ENCODE measurements at regions not wholly inside any gene's neighbourhood (a gene's known extent, or its start where the extent isn't known, plus 50 kb on each side); places are given as distances from the start of the nearest gene placed in this dataset.

DNA sequence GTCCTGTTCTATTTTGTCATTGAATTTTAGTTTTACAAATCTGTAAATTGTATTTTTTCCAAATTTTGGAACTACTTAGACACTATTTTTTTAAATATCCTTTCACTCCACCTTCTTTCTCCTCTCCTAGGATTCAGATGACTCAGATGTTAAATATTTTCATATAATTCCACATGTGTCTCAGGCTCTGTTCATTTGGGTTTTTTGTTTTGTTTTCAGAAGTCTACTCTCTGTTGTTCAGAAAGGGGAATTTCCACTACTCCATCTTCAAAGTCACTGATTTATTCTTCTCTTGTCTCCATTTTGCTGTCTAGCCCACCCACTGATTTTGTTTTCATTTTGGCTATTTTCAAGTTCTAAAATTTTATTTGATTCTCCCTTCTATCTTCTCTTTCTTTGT is 264.0 kb upstream of the SLIT2 start:
- DNase-seq, result no peak

DNA sequence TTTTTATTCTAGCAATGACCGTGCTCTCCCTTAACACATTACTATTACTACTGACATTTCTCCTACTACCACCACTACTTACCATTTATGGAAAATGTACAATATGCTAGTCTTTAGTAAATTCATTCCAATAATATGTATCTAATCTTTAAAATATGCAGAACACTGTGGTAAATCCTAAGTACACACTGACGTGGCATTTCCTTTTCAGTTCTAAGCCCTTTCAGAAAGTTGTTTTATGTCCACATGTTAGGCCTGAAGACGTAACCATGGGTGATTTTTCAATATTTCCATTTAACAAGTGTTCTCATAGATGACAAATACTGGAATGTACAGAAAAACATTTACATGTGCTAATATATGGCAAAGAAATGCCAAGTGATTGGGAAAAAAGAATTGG is 268.6 kb upstream of the SLIT2 start:
- no peak for DNase-seq

DNA sequence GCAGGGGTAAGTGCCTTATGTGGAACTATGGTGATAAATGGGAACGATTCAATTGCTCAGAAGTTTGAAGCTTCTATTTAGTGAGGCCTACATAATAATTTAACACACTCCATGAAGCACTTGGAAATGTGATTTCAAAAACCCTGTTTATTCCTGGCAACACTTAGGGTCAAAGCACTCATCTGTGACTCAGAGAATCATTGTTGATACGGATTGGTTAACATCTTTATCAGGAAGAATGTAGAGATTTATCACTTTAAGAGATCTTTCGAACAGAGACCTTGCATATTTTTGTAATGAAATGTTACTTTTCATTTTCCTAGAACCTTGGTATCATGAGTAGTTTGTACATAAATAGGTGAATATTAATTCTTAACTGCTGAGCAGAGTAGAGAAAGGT is 269.1 kb upstream of the SLIT2 start:
- no peak for DNase-seq

DNA sequence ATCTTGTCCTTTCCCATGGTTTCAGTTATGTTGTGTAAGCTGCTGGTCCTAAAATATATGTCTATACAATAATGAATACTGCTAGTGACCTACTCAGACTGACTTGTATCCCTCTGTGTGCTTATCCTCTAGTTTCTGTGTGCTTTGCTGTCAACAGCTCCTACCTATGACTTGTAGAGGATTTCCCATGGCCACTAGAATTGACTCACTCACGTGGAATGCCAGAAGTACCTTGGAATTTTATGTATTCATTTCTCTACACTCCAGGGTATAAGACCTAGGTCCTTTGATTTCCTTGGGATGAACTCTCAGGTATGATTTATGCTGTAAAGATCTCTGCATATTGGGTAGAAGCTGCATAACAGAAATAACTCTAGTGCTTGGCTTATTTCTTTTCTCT is 279.9 kb upstream of the SLIT2 start:
- no peak for DNase-seq

DNA sequence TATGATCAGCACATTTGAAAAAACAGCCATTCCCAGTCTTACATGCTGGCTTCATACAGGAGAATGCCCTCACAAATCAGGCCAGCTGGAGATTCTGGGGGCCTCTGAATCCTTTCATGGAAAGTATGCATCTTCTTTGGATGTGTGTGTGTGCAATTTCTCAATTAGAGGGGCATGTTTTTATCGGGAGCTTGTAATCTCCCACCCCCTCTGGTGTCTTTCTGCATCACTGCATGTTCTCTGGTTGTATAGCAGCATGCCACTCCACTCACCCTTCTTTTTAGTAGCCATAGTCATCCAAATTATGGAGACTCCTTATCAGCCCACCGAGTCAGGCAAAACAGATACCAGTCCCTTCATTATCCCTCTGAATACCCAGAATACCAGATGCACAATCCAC is 282.2 kb upstream of the SLIT2 start:
- no peak for DNase-seq

DNA sequence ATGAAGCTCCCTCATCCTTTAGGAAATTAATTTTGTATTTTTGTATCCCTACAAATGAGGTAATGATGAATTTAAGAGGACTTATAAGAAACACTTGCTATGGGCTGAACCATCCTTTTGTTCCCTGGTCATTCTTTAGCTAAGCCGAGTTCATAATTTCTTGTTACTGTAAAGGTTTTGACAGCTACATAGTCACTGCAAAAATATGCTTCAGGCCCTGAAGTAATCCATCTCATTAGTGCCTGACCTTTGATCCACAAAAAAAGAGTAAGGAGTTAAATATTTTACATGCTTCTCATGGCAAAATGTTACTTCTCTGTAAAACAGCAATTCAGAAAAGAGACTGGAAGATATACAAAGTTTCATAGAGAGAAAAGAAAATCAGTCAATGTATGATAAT is 290.6 kb upstream of the SLIT2 start:
- DNase-seq, result no peak

DNA sequence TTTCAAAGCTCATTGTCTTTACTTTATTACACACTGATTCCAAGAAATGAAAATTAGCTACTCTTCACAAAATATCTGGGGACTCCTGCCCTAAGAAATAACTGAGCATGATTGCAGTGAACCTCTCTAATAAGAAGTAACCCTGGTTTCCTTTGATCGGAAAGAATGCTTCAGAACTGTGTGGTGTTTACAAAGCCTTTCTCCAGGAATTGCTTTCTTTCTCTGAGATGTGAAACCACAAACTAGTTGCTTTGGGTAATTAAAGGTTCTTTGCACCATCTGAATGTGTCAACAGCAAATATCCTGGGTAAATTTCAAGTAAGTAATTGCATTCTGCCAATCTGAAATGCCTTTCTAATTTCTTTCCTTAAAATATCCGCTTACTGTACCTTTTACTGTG is 292.9 kb upstream of the SLIT2 start:
- DNase-seq, result no peak

DNA sequence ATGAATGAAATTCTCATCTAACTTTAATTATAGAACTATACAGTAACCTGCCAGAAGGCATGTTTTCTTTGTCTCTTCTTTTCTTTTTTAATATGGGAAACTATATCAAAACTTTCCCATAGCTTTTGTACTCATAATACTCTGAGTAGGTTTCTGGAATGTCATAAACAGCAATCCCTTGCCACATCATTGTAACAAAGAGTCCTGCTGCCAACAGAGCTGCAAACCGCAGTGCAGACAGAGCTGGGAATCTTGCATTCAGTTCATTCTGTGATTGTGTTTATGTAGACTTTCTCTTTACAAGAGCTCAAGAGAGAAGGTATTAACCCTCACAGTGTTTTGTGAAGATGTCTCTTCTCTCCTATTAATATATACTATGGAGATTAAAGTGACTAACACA is 304.4 kb upstream of the SLIT2 start:
- no peak for DNase-seq

DNA sequence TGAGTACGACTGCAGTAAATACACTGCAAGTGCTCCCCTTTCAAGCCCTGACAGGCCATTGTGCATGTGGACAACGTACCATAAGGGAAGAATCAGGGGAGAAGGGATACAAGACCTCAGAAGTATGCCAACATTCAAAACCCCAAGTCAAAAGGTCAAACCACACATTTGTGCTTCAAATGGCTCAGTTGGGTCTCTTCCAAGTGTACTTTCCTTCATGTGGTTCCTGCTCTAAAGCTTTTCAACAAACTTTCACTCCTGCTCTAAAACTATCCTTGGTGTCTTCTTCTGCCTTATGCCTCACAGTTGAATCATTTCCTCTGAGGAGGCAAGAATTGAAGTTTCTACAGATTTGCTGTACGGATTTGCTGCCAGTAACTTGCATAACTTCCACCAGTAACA is 305.7 kb upstream of the SLIT2 start:
- no peak for DNase-seq

DNA sequence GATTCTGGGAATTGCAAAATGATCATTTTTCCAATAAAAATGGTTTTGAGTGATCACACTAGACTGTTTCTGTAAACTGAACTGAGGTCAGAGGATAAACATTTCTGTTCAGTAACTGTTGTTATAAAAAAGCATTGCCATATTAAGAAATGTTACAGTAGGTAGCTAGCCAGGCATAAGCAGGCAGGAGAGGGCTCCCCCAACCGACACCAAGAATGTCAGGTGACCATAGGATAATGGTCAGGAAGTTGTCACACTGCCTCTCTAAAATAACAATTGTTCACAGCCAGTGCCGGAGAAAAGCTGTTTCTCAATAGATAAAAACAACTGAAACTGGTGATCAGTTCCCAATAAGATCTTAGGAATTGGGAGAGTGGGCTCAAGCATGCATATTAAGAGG is 306.2 kb upstream of the SLIT2 start:
- no peak for DNase-seq

DNA sequence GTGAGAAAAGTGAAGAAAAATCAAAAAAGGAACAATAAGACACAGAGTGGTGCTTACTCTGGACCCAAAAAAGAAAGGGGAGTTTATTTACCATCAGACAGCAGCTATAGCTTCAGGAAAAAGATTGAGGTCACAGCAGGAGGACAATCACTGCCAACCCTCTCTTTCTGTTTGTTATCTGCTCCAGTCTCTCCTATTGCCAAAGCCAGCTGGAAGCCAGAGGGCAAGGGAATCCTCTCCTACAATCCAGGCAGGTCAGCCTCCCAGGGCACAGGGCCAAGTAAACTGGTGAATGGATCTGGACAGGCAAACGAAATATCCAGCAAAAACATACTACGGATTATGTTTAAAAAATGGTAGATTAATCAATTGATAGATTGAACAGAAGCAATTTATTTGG is 306.9 kb upstream of the SLIT2 start:
- DNase-seq, result no peak

DNA sequence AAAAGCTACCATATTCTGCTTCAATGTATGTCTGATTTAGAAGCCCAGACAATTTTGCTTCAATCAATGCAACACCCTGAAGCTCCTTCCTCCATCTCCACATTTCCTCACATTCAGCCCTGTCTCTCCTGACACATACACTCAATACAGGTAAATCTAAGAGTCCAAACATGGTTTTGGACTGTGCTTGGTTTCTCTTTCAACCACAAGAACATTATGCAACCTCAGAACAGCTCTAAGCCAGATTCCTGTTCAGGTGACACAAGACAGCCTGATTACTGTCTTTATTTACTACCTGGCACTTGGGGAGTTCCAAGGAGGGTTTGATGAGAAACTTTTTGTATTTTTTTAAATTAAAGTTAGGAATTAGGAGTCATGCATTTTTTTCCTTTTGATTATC is 307.5 kb upstream of the SLIT2 start:
- DNase-seq, result no peak

DNA sequence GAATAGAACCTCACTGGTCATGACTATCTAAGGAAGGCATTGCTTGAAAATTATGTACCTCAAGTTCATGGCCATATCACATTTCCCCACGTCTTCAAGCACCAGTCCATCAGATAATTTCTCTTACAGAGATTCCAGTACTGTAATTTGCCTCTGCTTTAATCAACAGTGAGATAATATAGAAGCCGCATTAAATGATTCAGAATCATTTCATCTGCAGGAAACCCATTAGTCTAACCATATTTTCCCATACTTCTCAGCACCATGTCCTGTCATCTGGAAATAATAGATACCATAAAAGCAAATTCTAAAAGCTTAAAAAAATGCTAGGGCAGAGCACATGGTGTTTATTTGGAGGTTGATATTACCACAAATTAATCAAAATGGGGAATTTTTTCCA is 310.3 kb upstream of the SLIT2 start:
- DNase-seq, result no peak

DNA sequence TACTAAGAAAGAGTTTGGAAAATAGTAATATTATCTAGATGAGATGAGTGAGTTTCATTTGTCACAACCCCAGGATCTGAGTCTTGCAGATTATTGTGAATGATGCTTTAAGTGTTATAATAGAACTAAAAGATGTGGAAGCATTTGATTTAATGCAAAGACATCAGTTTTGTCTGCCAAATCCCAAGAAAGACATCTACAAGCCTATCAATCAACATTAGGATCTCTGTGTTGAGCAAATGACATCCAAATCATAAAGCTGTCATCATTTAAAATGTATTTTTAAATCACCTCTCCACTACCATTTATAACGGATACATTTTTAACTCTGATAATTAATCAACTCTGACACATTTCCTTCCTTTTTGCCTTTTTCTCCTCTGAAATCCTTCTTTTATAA is 310.8 kb upstream of the SLIT2 start:
- DNase-seq, result no peak

DNA sequence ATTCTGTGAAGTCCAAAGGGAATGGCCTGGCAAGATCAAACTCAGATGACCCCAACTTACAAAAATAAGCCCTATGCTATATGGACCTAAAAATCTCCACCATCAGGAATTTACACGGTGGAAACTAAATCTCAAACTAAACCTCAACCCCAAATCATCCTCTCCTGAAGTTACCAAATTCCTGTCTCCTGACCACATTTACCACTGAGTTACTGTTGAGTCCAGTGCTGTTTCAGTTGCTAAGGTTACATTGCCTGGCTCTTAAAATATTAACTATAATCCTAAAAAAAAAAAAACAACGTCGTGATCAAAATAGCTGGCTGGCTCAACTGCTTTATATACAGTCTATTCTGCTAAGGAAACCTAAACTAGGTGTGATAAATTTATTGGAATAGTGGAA is 315.2 kb upstream of the SLIT2 start:
- DNase-seq, result no peak

DNA sequence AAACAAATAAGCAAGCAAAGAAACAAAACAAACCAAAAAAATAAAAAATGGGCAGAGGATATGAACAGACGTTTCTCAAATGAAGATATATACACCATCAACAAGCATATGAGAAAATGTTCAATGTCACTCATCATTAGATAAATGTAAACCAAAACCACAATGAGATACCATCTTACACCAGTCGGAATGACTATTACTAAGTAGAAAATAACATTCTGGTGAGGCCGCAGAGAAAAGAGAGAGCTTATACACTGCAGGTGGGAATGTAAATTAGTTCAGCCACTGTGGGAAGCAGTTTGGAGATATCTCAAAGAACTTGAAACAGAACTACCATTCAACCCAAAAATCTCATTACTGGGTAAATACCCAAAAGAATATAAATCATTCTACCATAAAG is 321.0 kb upstream of the SLIT2 start:
- no peak for DNase-seq

DNA sequence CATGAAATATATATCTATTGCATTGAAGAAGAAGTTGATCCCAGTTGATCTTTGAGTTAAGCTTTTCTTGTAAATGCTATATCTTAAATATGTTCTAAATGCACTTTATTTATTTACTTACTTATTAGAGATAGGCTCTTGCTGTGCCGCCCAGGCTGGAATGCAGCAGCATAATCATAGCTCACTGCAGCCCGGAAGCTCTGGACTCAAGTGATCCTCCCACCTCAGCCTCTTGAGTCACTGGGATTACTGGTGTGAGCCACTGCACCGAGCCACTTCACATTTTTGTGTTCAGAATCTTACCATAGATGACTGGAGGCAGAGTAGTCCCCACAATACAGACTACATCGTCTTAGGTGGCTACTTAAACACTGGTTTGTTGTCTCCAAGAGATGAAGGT is 324.3 kb upstream of the SLIT2 start:
- DNase-seq, result no peak

DNA sequence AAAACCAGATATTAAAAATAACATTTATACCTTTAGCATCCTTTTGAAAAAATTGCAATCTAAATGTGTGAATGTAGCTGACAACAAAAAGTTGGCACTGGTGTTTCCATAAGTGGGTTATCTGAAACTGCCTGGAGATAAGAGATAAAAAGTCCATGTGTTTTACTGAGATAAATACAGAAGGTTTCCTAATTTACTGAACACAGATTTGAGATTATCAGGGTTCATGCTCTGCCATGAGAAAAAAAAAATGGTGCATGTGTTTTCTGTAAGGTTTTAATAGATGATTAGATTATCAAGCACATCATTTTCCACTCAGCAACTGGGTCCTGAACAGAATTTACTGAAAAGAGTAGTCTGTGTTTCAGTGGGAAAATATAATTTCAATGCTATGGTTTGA is 326.2 kb upstream of the SLIT2 start:
- no peak for DNase-seq

DNA sequence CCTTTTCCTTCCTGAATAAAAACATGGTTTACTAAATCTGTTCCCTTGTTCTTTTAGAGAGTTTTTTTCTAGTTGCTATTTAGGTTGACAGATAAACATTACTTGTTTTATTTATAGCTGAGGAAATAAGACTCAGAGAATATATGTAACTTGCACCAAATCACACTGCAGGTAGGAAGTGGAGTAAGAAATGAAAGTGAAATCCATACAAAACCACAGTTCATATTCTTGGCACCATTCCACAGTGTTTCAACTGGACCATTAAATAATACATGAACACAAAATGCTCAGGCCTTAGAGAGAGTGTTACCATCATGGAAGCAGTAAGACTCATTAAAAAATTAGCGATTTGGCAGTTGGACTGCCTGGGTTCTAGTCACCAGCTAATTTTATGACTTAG is 326.9 kb upstream of the SLIT2 start:
- DNase-seq, result no peak

DNA sequence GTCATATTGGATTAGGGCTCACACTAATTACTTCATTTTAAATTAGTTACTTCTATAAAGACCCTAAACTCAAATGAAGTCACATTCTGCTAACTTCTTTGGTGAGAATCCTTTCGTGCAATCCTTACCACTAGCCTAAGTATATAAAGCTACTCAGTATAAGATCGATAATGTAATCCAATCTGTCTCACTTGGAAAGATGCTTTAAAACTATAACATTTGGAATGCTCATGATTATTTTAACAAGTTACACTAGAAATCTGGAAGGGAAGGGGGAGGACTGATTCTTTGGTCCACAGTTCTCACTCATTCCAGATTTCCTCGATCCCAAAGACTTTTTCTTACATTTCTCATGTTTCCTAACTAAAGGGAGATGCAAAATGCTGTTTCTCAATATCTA is 336.4 kb upstream of the SLIT2 start:
- DNase-seq, result no peak

DNA sequence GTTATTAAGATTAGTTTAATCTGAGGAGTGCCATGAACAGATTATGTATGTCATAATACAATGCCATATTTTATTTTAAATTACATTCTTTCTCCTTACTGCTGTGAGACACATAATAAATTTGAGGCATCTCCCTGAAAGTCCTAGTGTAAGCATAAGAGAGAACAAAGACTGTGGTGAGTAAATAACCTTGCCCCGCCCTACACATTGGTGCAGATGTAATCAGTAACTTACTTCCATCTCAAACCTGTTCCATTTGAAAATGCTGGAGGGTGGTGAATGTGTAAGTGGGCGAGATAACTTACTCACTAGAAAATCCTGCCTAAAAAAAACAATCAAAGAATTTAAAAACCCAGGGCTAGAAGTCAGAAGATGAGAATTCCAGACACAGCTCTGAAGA is 338.1 kb upstream of the SLIT2 start:
- no peak for DNase-seq

DNA sequence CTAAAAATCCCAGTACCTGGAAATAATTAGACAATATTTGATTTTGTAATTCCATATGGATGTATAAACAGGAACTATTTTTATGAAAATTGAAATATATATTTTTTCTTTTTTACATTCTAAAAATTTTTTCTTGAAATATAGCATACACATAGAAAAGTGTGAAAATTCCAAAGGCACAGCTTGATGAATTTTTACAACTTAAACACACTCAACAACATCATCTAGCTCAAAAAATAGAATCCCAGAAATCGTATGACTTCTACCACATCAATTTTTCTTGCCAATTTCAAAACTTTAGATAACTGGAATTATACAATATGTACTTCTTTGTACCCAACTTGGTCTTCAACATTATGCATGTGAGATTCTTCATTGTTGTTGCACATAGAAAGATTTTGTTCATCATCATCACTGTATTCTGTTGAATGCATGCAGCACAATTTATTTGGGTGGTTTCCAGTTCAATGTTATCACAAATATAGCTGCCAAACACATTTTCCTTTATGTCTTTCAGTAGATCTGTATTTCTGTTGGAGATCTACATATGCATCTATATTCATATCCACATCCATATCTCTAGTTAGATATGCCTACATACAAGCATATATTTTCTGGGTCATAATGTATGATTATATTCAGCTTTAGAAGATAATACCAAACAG is 340.7 kb upstream of the SLIT2 start:
- no peak for DNase-seq

DNA sequence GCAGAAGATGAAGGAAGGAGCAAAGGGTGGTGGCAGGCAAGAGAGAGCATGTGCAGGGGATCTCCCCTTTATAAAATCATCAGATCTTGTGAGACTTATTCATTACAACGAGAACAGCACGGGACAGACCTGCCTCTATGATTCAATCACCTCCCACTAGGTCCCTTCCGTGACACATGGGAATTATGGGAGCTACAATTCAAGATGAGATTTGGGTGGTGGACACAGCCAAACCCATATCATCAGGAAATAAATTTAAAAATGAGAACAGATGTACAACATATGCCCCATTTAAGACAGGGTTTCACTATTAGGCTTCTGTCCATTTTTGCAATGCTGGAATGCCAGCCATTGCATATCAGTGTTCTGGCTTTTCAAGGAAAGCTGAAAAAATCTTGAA is 346.7 kb upstream of the SLIT2 start:
- no peak for DNase-seq

DNA sequence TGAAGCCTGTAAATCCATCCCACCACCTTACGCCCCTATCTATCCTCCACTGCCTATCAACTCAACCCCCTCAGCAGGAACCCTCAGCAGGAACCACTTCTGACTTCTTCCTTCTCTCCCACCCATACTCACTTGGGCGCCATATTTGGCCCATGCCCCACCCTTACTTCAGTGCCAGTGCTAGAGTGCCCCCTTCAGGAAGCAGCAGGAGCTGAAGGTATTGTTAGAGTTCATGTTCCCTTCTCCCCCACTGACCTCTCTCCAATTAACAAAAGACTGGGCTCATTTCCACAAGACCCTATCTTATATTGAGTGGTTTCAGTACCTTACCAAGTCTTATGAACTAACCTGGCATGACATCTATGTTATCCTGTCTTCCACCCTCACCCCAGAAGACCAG is 363.1 kb upstream of the SLIT2 start:
- DNase-seq, result no peak

DNA sequence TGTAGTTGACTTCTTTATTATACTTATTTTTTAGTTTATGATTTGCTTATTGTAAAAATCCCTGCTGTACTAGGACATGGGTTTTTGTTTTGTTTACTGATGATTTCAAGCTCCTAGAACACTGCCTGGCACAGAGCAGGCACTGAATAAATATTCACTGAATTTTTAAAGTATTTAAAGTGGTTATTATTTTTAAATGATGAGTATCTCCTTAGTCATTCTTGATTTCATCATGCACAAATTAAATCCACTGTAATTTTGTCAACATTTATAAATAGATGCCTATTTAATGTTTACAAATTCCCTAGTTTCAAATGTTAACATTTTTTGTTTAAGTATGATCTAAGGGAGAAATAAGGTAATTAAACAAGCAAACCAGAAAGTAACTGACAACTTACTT is 367.9 kb upstream of the SLIT2 start:
- no peak for DNase-seq

DNA sequence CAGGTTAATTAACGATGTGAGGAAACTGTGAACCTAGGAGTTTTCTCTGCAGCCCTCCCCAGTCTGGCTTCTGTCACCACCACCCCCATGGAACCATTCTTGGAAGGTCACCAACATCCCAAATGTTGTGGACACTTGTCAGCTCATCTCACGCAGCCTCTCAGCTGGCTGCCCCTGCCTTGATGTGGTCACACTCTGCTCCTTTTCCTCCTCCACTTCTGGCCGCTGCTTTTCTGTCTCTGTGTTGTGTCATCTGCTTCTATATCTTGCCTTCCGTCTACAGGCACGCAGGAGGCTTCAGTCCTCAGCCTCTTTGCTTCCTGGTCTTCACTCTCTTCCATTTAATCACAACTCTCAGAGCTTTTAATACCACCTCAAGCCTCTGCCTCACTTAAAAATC is 371.5 kb upstream of the SLIT2 start:
- DNase-seq, result no peak
